Fibroblast of lung (primary cell): ENCODE measurements at regions not wholly inside any gene's neighbourhood (a gene's known extent, or its start where the extent isn't known, plus 50 kb on each side); places are given as distances from the start of the nearest gene placed in this dataset.
A peak's percentile ranks its signal among the peaks of the same experiment; 100 is the strongest.

Source experiments
- DNase-seq, 2 donors: peaks; one replicate each; pipeline versions ENCODE4 v3.0.0 to v3.0.0-alpha.2; 2010; ENCODE audit warnings: low read depth in 2 of 2
- H2AFZ ChIP-seq: 2 replicates; pipeline ENCODE4 v1.5.1; 2012; ENCODE audit warnings: low read length, control low read depth, inconsistent platforms
- H3K27ac ChIP-seq: 2 replicates; pipeline ENCODE4 v1.5.1; 2011; ENCODE audit warnings: low read length, control low read depth; ENCODE audit not compliant: insufficient read depth
- H3K27me3 ChIP-seq: 2 replicates; pipeline ENCODE4 v1.5.1; 2011; ENCODE audit warnings: mild to moderate bottlenecking, low read length; ENCODE audit not compliant: control insufficient read depth, insufficient read depth
- H3K36me3 ChIP-seq: 2 replicates; pipeline ENCODE4 v1.5.1; 2011; ENCODE audit warnings: low read length; ENCODE audit not compliant: control insufficient read depth, insufficient read depth
- H3K4me1 ChIP-seq: 2 replicates; pipeline ENCODE4 v1.5.1; 2011; ENCODE audit warnings: low read length; ENCODE audit not compliant: control insufficient read depth, insufficient read depth; ENCODE audit errors: extremely low read depth
- H3K4me2 ChIP-seq: 2 replicates; pipeline ENCODE4 v1.5.1; 2011; ENCODE audit warnings: low read length, control low read depth; ENCODE audit not compliant: insufficient read depth; ENCODE audit errors: extremely low read depth
- H3K4me3 ChIP-seq, 4 experiments: fragments of 200-600 bp in 1 of 4; sonication (generic) in 1 of 4; replicated peaks in 1 of 4; 2 replicates each; pipeline ENCODE4 v1.5.1; 2011 to 2016; ENCODE audit warnings: low read length in 4 of 4, low read depth in 3 of 4, mild to moderate bottlenecking in 3 of 4, control low read depth in 2 of 4, inconsistent platforms in 1 of 4, mixed read lengths in 1 of 4; ENCODE audit not compliant: insufficient read depth in 1 of 4; ENCODE audit errors: control extremely low read depth in 1 of 4
- H3K79me2 ChIP-seq: 2 replicates; pipeline ENCODE4 v1.5.1; 2012; ENCODE audit warnings: mild to moderate bottlenecking, low read length, inconsistent platforms; ENCODE audit not compliant: control insufficient read depth, insufficient read depth
- H3K9ac ChIP-seq: 2 replicates; pipeline ENCODE4 v1.5.1; 2011; ENCODE audit warnings: mild to moderate bottlenecking, low read length, control low read depth; ENCODE audit not compliant: insufficient read depth
- H3K9me3 ChIP-seq: 2 replicates; pipeline ENCODE4 v1.5.1; 2012; ENCODE audit warnings: low read depth, low read length; ENCODE audit not compliant: control insufficient read depth, insufficient read depth
- H4K20me1 ChIP-seq: 2 replicates; pipeline ENCODE4 v1.5.1; 2011; ENCODE audit warnings: low read length; ENCODE audit not compliant: control insufficient read depth, insufficient read depth; ENCODE audit errors: extremely low read depth
- CTCF ChIP-seq, 2 donors: IDR thresholded peaks in 1 of 2; conservative IDR thresholded peaks in 1 of 2; 1 replicate in 1 of 2; 2 replicates in 1 of 2; pipeline ENCODE4 v1.5.1; 2011 to 2012; ENCODE audit warnings: low read length in 2 of 2, control low read depth in 1 of 2, inconsistent platforms in 1 of 2, low read depth in 1 of 2, mild to moderate bottlenecking in 1 of 2
- EZH2 ChIP-seq: IDR thresholded peaks from 2 replicates; pipeline ENCODE4 v1.5.1; 2012; ENCODE audit warnings: low read length, control low read depth, mild to moderate bottlenecking; ENCODE audit errors: missing control alignments

- no peak overlapping the region for H3K27ac ChIP-seq
- no peak overlapping the region for H3K4me3 ChIP-seq
- no peaks in the 10 kb centered on the region for H3K4me1 ChIP-seq
- H3K9me3 ChIP-seq = no peaks in the 10 kb centered on the region
- DNase-seq = no peak
- no peak overlapping the region for H3K9ac ChIP-seq
- H3K79me2 ChIP-seq = no peaks in the 10 kb centered on the region
- TF ChIP-seq EZH2 = no peak
- no peak for TF ChIP-seq CTCF (conservative IDR thresholded peaks at IDR 0.05 in 1 of 2, IDR thresholded peaks at IDR 0.05 in 1 of 2; ENCODE audit: low read depth in 1 of 2, low read length in 2 of 2)
- no peaks in the 10 kb centered on the region for H4K20me1 ChIP-seq
- H3K36me3 ChIP-seq = no peaks in the 10 kb centered on the region
- H3K4me2 ChIP-seq = no peak overlapping the region
- no peaks in the 10 kb centered on the region for H3K27me3 ChIP-seq
- no peak overlapping the region for H2AFZ ChIP-seq
Observed at GRCh38 chr16:59484833-59485516, 750.9 kb upstream of the GOT2 start.

DNA sequence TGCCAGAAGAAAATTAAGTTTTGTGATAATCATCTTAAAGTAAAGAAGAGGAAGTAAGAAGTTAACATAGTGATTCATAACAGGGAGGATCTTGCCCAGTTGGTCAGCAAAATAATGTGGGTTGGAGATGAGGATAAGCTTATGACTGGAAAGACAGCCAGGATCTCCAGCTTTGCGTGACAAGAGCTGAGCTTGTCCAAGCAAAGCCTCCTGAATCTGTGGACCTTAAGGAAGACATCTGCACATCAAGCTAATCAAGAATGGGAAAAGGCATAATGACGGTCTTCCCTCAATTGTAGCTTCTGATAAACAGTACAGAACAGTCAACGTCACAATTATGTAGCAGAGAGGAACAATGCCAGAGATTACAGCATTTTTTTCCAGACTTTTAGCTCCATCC, 744.7 kb upstream of the GOT2 start:
- Histone ChIP-seq H3K27me3 (no peaks in the 10 kb centered on the region), H2AFZ (no peak overlapping the region), H4K20me1 (no peaks in the 10 kb centered on the region), H3K4me1 (no peaks in the 10 kb centered on the region), H3K4me2 (no peak overlapping the region), H3K27ac (no peak overlapping the region), H3K4me3 (no peak overlapping the region), H3K9ac (no peak overlapping the region), H3K79me2 (no peaks in the 10 kb centered on the region), H3K36me3 (no peaks in the 10 kb centered on the region), H3K9me3 (no peaks in the 10 kb centered on the region)
- TF ChIP-seq EZH2 (no peak), CTCF (conservative IDR thresholded peaks at IDR 0.05 in 1 of 2, IDR thresholded peaks at IDR 0.05 in 1 of 2; ENCODE audit: low read depth in 1 of 2, low read length in 2 of 2) (no peak)
- peak in 1 of 2 donors; percentile 38 for DNase-seq

GRCh38 chr16:59470556-59470955, 736.4 kb upstream of the GOT2 start:
- Histone ChIP-seq H3K9me3 (no peaks in the 10 kb centered on the region), H3K27me3 (no peaks in the 10 kb centered on the region), H3K27ac (no peak overlapping the region), H3K4me1 (no peaks in the 10 kb centered on the region), H4K20me1 (no peaks in the 10 kb centered on the region), H3K4me3 (no peak overlapping the region), H3K79me2 (no peaks in the 10 kb centered on the region), H3K4me2 (no peak overlapping the region), H3K9ac (no peak overlapping the region), H2AFZ (no peak overlapping the region), H3K36me3 (no peaks in the 10 kb centered on the region)
- TF ChIP-seq EZH2 (no peak), CTCF (conservative IDR thresholded peaks at IDR 0.05 in 1 of 2, IDR thresholded peaks at IDR 0.05 in 1 of 2; ENCODE audit: low read depth in 1 of 2, low read length in 2 of 2) (no peak)
- no peak for DNase-seq
